ENCODE measurements at regions not wholly inside any gene's neighbourhood (a gene's known extent, or its start where the extent isn't known, plus 50 kb on each side); places are given as distances from the start of the nearest gene placed in this dataset.

GRCh38 chr13:89950225-89950624 lies 1397.3 kb upstream of the MIR17HG start:
- POLR2A ChIA-PET (ENCODE audit: low non-redundant PET) = no interaction called here
- H3K27ac ChIP-seq = no peak overlapping the region
- CTCF ChIA-PET = no interaction called here
- TF ChIP-seq, protein P1, sequence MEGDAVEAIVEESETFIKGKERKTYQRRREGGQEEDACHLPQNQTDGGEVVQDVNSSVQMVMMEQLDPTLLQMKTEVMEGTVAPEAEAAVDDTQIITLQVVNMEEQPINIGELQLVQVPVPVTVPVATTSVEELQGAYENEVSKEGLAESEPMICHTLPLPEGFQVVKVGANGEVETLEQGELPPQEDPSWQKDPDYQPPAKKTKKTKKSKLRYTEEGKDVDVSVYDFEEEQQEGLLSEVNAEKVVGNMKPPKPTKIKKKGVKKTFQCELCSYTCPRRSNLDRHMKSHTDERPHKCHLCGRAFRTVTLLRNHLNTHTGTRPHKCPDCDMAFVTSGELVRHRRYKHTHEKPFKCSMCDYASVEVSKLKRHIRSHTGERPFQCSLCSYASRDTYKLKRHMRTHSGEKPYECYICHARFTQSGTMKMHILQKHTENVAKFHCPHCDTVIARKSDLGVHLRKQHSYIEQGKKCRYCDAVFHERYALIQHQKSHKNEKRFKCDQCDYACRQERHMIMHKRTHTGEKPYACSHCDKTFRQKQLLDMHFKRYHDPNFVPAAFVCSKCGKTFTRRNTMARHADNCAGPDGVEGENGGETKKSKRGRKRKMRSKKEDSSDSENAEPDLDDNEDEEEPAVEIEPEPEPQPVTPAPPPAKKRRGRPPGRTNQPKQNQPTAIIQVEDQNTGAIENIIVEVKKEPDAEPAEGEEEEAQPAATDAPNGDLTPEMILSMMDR (conservative IDR thresholded peaks at IDR 0.05; ENCODE audit: low read depth) = no peak
- no peak for DNase-seq (ENCODE audit: low spot score)

DNA sequence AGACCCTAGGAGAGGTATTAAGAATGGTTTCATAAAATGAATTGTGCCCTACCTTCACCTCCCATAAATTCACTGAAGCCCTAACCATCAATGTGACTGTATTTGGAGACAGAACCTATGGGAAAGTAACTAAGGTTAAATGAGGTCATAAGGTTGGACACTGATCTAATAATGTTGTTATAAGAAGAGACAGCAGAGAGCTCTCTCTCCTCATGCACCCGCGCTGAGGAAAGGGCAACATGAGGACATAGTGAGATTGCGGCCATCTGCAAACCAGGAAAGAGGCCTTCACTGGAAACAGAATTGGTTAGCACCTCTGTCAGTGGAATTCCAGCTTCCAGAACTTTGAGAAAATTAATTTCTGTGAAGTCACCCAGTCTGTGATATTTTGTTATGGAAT lies 1396.1 kb upstream of the MIR17HG start:
- no peak overlapping the region for H3K27ac ChIP-seq
- CTCF ChIA-PET = interaction anchor here (0.6 kb wide), 1 partner anchor 240 kb away, joined by 4 read pairs; no protein-coding TSS in a partner anchor
- no peak for DNase-seq (ENCODE audit: low spot score)
- POLR2A ChIA-PET (ENCODE audit: low non-redundant PET) = no interaction called here
- TF ChIP-seq, protein P1 (conservative IDR thresholded peaks at IDR 0.05; ENCODE audit: low read depth) = no peak

- TF ChIP-seq, protein P1 (conservative IDR thresholded peaks at IDR 0.05; ENCODE audit: low read depth) = no peak
- ChIA-PET POLR2A (ENCODE audit: low non-redundant PET) (no interaction called here), CTCF (no interaction called here)
These were observed 1393.9 kb upstream of the MIR17HG start for GRCh38 chr13:89953581-89953980.

DNA sequence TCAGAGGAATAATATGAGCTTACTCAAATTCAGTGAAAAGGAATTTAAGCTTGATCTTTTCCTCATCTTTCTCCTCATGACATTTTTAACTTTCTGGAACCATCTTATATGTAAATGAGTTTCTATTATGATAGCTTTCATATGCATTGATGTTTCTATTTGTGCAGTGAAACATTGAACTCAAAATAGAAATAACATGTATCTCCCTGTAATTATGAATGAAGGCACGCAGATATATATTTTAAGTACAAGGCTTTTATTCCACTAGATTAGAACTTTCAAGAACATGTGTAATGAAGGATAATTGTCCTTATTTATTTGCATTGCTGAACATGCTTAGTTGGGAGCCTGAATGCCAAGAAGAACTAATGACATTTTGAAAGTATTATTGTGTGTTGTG lies 1391.7 kb upstream of the MIR17HG start:
- POLR2A ChIA-PET (ENCODE audit: low non-redundant PET) = no interaction called here
- H3K27ac ChIP-seq = no peak overlapping the region
- CTCF ChIA-PET = no interaction called here
- TF ChIP-seq, protein P1 (conservative IDR thresholded peaks at IDR 0.05; ENCODE audit: low read depth) = no peak
- no peak for DNase-seq (ENCODE audit: low spot score)

More at GRCh38 chr13:89953581-89953980, 1393.9 kb upstream of the MIR17HG start:
- no peak for DNase-seq (ENCODE audit: low spot score)
- no peak overlapping the region for H3K27ac ChIP-seq

- TF ChIP-seq, protein P1 (conservative IDR thresholded peaks at IDR 0.05; ENCODE audit: low read depth) = no peak
- ChIA-PET POLR2A (ENCODE audit: low non-redundant PET) (no interaction called here), CTCF (no interaction called here)
- DNase-seq (ENCODE audit: low spot score) = no peak
- H3K27ac ChIP-seq = no peak overlapping the region
These were observed 1388.4 kb upstream of the MIR17HG start for GRCh38 chr13:89959074-89959473.

DNA sequence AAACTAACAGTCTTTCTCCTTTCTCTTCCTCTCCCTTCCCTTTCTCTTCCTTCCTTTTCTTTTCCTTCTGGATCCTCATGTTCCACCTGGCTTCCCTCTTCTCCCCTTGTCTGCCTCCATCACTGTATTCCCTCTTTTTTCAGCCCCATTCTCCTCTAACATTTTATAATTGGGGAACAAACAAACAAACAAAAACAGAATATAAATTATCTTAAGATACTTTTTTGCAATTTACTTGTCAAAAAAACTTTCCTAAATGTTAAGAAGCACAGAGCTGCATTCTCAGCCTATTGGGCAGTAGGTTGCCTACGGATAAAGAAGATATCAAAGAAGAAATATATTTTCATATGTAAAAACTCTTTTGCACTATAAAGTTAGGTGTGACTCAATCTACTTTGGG lies 1382.2 kb upstream of the MIR17HG start:
- TF ChIP-seq, protein P1 (conservative IDR thresholded peaks at IDR 0.05; ENCODE audit: low read depth) = no peak
- DNase-seq (ENCODE audit: low spot score) = no peak
- ChIA-PET CTCF (interaction anchor here (0.6 kb wide), 1 partner anchor 561 kb away, joined by 3 read pairs; no protein-coding TSS in a partner anchor), POLR2A (ENCODE audit: low non-redundant PET) (no interaction called here)
- H3K27ac ChIP-seq = no peak overlapping the region

- ChIA-PET POLR2A (ENCODE audit: low non-redundant PET) (no interaction called here), CTCF (no interaction called here)
- TF ChIP-seq, protein P1 (conservative IDR thresholded peaks at IDR 0.05; ENCODE audit: low read depth) = no peak
- H3K27ac ChIP-seq = no peak overlapping the region
- no peak for DNase-seq (ENCODE audit: low spot score)
These were observed 1381.0 kb upstream of the MIR17HG start for GRCh38 chr13:89966524-89966923.

Data from RWPE1 (cell line).